CD4-positive, alpha-beta T cell (primary cell): ENCODE measurements at regions not wholly inside any gene's neighbourhood (a gene's known extent, or its start where the extent isn't known, plus 50 kb on each side); places are given as distances from the start of the nearest gene placed in this dataset.
A peak's percentile ranks its signal among the peaks of the same experiment; 100 is the strongest.

Source experiments
- ATAC-seq: fragments of 200-7000 bp; cut with Tn5 transposase; one replicate; pipeline ENCODE4 v1.10.0; 2022; ENCODE audit warnings: mild to moderate bottlenecking; ENCODE audit not compliant: poor library complexity
- CTCF ChIA-PET: fragments of 350-600 bp; sonication (Branson Sonifier 250); formaldehyde crosslinking; loops from one replicate; lab custom pipeline; 2021; ENCODE audit warnings: antibody characterized with exemption, inconsistent platforms; lab: Charles Lee
- POLR2A ChIA-PET: fragments of 350-600 bp; sonication (Branson Sonifier 250); formaldehyde crosslinking; loops from one replicate; lab custom pipeline; 2021; ENCODE audit warnings: antibody characterized with exemption, inconsistent platforms; lab: Charles Lee
- DNase-seq, 14 experiments: peaks; one replicate each; pipeline ENCODE4 v3.0.0-alpha.2; 2013 to 2020; ENCODE audit warnings: mixed read lengths in 2 of 14
- H3K27ac ChIP-seq, 2 donors: one replicate each; pipeline versions ENCODE4 v1.5.1 to v1.7.0; 2013; ENCODE audit warnings: low read length in 2 of 2, low read depth in 1 of 2, mild to moderate bottlenecking in 1 of 2
- H3K27me3 ChIP-seq, 2 experiments: 1 replicate in 1 of 2; 2 replicates in 1 of 2; pipeline versions ENCODE4 v1.6.1 to v1.7.0; 2013; ENCODE audit warnings: low read length in 2 of 2, control low read depth in 1 of 2, mild to moderate bottlenecking in 1 of 2, moderate library complexity in 1 of 2; ENCODE audit not compliant: insufficient read depth in 2 of 2, control insufficient read depth in 1 of 2
- H3K36me3 ChIP-seq: one replicate; pipeline ENCODE4 v1.6.1; 2013; ENCODE audit warnings: low read length, control low read depth; ENCODE audit not compliant: insufficient read depth
- H3K4me1 ChIP-seq: one replicate; pipeline ENCODE4 v1.6.1; 2013; ENCODE audit warnings: low read length, control low read depth; ENCODE audit not compliant: insufficient read depth
- H3K4me3 ChIP-seq: one replicate; pipeline ENCODE4 v1.5.1; 2013; ENCODE audit warnings: mild to moderate bottlenecking, low read length, moderate library complexity
- H3K9me3 ChIP-seq, 2 experiments: 1 replicate in 1 of 2; 2 replicates in 1 of 2; pipeline versions ENCODE4 v1.6.1 to v1.7.0; 2013; ENCODE audit warnings: low read length in 2 of 2, mild to moderate bottlenecking in 2 of 2, control low read depth in 1 of 2, moderate library complexity in 1 of 2; ENCODE audit not compliant: control insufficient read depth in 1 of 2, insufficient read depth in 1 of 2
- H3K27ac Mint-ChIP-seq: one replicate; pipeline ENCODE4 v1.8.0; 2020; ENCODE audit warnings: mixed read lengths
- H3K27me3 Mint-ChIP-seq: one replicate; pipeline ENCODE4 v1.8.0; 2021; ENCODE audit warnings: mixed read lengths
- H3K36me3 Mint-ChIP-seq: one replicate; pipeline ENCODE4 v1.8.0; 2021; ENCODE audit warnings: low read depth, mixed read lengths
- H3K4me1 Mint-ChIP-seq: one replicate; pipeline ENCODE4 v1.8.0; 2021; ENCODE audit warnings: low read depth, mixed read lengths
- H3K4me3 Mint-ChIP-seq: one replicate; pipeline ENCODE4 v1.8.0; 2020; ENCODE audit warnings: mild to moderate bottlenecking, mixed read lengths
- H3K9me3 Mint-ChIP-seq: one replicate; pipeline ENCODE4 v1.8.0; 2020; ENCODE audit warnings: mixed read lengths
- CTCF ChIP-seq: fragments of 200-600 bp; IDR thresholded peaks from one replicate; pipeline ENCODE4 v1.8.0; 2022; ENCODE audit warnings: antibody characterized with exemption, mild to moderate bottlenecking
- intact Hi-C, 2 experiments: fragments of 100-400 bp; cut with DNase I in 1 of 2; cut with micrococcal nuclease in 1 of 2; formaldehyde crosslinking; loops; one replicate each; pipeline versions ENCODE4 v1.15.1 to v1.9.0; 2023 to 2025; cut with DNase I, micrococcal nuclease

DNA sequence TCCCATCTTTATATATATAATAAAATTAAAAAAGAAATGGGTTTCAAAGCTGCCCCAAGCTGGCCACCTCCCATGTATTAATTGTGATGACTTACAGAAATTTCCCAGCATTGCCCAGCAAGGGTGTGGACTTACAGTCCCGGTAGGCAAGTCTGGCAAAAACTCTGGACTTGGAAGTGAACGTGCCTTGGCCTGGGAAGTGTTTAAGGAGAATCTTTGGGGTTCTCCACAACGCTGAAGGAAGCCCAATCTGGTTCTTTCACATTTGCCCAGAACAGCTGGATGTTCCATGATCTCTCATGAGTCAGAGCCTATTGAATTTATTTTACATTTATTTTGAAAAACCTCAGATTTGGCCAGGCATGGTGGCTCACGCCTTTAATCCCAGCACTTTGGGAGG is 98.4 kb upstream of the SLC45A1 start:
- CTCF ChIA-PET, result no interaction called here
- intact Hi-C loops, result loop anchor here in 1 of 2 experiments (5.0 kb wide), 1 partner anchor 187 kb away; no protein-coding TSS in a partner anchor
- H3K27me3 Mint-ChIP-seq, result peaks cover 59% of the 10 kb centered on the region

DNA sequence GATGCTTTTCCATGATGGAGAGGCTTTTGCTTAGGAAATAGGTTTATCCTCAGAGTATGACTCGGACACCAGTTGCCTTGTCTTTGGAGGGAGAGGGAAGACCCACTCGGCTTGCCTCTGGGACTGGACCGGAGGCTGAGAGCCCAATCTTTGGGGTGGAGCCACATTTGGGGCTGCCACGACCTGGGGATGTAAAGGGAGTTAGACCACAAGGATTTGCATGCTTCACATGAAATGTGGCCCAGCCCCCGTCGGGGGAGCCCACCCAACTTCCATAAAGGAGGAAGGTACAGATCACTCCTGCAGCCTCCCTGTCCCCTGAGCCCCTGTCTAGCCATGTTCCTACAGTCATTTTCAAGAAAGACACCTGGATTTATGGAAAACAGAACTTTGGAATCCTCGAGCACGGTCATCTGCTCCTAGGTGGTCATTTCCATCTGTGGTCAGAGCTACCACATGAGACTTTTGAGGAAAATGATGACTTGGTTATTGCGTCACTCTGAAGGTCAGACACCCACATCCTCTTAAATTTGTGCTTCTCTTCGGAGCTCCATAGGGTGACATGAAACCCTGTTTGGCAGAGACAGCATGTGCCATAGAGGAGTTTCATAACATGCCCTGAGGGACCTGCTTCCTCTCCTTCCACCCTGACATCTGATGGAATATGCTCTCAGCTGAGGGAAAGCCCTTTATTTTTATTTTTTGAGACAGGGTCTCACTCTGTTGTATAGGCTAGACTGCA is 99.4 kb upstream of the SLC45A1 start:
- Histone ChIP-seq H3K27ac (no peak overlapping the region), H3K9me3 (peaks cover 0 to 4% of the 10 kb centered on the region in 2 experiments), H3K36me3 (no peaks in the 10 kb centered on the region), H3K4me1 (peaks cover 14% of the 10 kb centered on the region), H3K4me3 (no peak overlapping the region), H3K27me3 (peaks cover 25 to 27% of the 10 kb centered on the region in 2 experiments)
- no peak for TF ChIP-seq CTCF
- ChIA-PET POLR2A (no interaction called here), CTCF (no interaction called here)
- no peak overlapping the region for H3K4me3 Mint-ChIP-seq
- no peaks in the 10 kb centered on the region for H3K9me3 Mint-ChIP-seq
- H3K27me3 Mint-ChIP-seq, result peaks cover 59% of the 10 kb centered on the region
- DNase-seq (peak in 2 of 14 experiments; percentile 35 to 41), ATAC-seq (no peak)
- H3K36me3 Mint-ChIP-seq, result no peaks in the 10 kb centered on the region
- intact Hi-C loops, result loop anchor here in 1 of 2 experiments (5.0 kb wide), 1 partner anchor 186 kb away; no protein-coding TSS in a partner anchor
- no peak overlapping the region for H3K27ac Mint-ChIP-seq
- peaks cover 4% of the 10 kb centered on the region for H3K4me1 Mint-ChIP-seq

More for the DNA sequence above, 98.4 kb upstream of the SLC45A1 start:
- no peak overlapping the region for H3K27ac ChIP-seq
- peaks cover 0 to 4% of the 10 kb centered on the region in 2 experiments for H3K9me3 ChIP-seq
- TF ChIP-seq CTCF, result no peak
- peaks cover 14% of the 10 kb centered on the region for H3K4me1 ChIP-seq
- no peaks in the 10 kb centered on the region for H3K36me3 ChIP-seq
- ATAC-seq, result no peak
- no peak overlapping the region for H3K4me3 ChIP-seq
- Mint-ChIP-seq H3K27ac (no peak overlapping the region), H3K9me3 (no peaks in the 10 kb centered on the region), H3K4me1 (peaks cover 4% of the 10 kb centered on the region), H3K4me3 (no peak overlapping the region), H3K36me3 (no peaks in the 10 kb centered on the region)
- POLR2A ChIA-PET, result no interaction called here
- peaks cover 23 to 27% of the 10 kb centered on the region in 2 experiments for H3K27me3 ChIP-seq
- no peak for DNase-seq

- ATAC-seq, result no peak
- CTCF ChIA-PET, result interaction anchor here (0.5 kb wide), 1 partner anchor 49 kb away, joined by 3 read pairs; no protein-coding TSS in a partner anchor
- Histone ChIP-seq H3K27ac (no peak overlapping the region), H3K9me3 (peaks cover 0 to 4% of the 10 kb centered on the region in 2 experiments), H3K4me1 (peaks cover 14% of the 10 kb centered on the region), H3K4me3 (peak overlapping the region; percentile 51), H3K27me3 (peaks cover 27 to 28% of the 10 kb centered on the region in 2 experiments), H3K36me3 (no peaks in the 10 kb centered on the region)
- intact Hi-C loops, result loop anchor here in 1 of 2 experiments (5.0 kb wide), 1 partner anchor 186 kb away; no protein-coding TSS in a partner anchor
- no peaks in the 10 kb centered on the region for H3K9me3 Mint-ChIP-seq
- H3K4me1 Mint-ChIP-seq, result peaks cover 4% of the 10 kb centered on the region
- H3K27ac Mint-ChIP-seq, result no peak overlapping the region
- TF ChIP-seq CTCF, result no peak
- POLR2A ChIA-PET, result no interaction called here
- peak in 1 of 14 experiments; percentile 19 for DNase-seq
- peak overlapping the region; percentile 45 for H3K4me3 Mint-ChIP-seq
- H3K27me3 Mint-ChIP-seq, result peaks cover 64% of the 10 kb centered on the region
- H3K36me3 Mint-ChIP-seq, result no peaks in the 10 kb centered on the region
These were observed 100.1 kb upstream of the SLC45A1 start for GRCh38 chr1:8217809-8218208.
